Lower leg skin (tissue), 3 donors: ENCODE measurements at regions not wholly inside any gene's neighbourhood (a gene's known extent, or its start where the extent isn't known, plus 50 kb on each side); places are given as distances from the start of the nearest gene placed in this dataset.

ENCODE experiments used
- POLR2A ChIP-seq, 2 donors: fragments of 450-650 bp; IDR thresholded peaks; one replicate each; pipeline ENCODE4 v1.6.1; 2016 to 2017; ENCODE audit warnings: antibody characterized with exemption in 2 of 2, mild to moderate bottlenecking in 1 of 2, moderate library complexity in 1 of 2
- TF ChIP-seq, protein P1 (sequence below), 3 donors: fragments of 450-650 bp; IDR thresholded peaks; one replicate each; pipeline ENCODE4 v1.5.1; 2016; ENCODE audit warnings: antibody characterized with exemption in 3 of 3, mild to moderate bottlenecking in 3 of 3, moderate library complexity in 2 of 3

DNA sequence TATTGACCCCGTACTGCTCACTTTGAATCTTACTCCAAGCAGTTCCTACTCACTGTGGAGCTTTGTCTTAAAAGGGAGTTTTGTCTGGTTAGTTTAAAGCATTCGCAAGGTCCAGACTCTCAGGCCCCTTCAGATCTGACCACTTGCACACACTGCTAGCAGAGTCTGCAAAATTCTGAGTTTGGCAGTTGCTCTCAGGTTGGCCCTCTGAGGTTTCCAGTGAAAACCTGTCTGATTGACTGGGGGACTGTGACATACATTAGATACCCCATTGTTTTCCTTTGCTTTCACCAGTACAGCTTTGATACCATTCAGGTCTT is 149.2 kb downstream of the XPNPEP1 start:
- TF ChIP-seq, protein P1, sequence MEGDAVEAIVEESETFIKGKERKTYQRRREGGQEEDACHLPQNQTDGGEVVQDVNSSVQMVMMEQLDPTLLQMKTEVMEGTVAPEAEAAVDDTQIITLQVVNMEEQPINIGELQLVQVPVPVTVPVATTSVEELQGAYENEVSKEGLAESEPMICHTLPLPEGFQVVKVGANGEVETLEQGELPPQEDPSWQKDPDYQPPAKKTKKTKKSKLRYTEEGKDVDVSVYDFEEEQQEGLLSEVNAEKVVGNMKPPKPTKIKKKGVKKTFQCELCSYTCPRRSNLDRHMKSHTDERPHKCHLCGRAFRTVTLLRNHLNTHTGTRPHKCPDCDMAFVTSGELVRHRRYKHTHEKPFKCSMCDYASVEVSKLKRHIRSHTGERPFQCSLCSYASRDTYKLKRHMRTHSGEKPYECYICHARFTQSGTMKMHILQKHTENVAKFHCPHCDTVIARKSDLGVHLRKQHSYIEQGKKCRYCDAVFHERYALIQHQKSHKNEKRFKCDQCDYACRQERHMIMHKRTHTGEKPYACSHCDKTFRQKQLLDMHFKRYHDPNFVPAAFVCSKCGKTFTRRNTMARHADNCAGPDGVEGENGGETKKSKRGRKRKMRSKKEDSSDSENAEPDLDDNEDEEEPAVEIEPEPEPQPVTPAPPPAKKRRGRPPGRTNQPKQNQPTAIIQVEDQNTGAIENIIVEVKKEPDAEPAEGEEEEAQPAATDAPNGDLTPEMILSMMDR (IDR thresholded peaks at IDR 0.05), result no peak
- TF ChIP-seq POLR2A (IDR thresholded peaks at IDR 0.05), result no peak
